GM21529 (cell line): ENCODE measurements at regions not wholly inside any gene's neighbourhood (a gene's known extent, or its start where the extent isn't known, plus 50 kb on each side); places are given as distances from the start of the nearest gene placed in this dataset.
"Not testable (repeated sequence)": the region's sequence is repeated elsewhere in the genome, so short reads cannot be mapped to it uniquely, and the experiment has no call there.

ENCODE experiments used
- ATAC-seq: cut with Tn5 transposase; IDR thresholded peaks from one replicate; pipeline ENCODE4 v1.9.1; 2021; ENCODE audit not compliant: unreplicated experiment

DNA sequence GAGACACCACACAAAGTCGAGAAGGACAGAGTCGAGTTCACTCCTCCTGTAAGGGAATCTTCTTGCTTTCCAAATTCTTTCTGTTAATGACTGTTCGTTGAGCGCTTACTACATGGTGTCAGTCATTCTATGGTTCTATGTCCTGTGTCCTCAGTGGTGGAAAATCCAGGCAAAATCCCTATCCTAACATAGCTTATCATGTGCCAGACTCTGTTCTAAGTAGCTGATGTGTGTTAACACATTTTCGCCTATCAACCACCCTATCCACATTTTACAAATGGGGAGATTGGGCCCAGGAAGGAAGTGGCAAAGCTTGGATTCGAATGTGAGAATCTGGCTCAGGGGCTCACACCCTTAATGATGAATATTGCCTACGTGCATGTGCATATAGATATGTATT lies 280.1 kb downstream of the GATA3 start:
- ATAC-seq = no peak

GRCh38 chr10:8336629-8337331 lies 282.3 kb downstream of the GATA3 start:
- no peak for ATAC-seq

GRCh38 chr10:8337332-8337651 lies 282.8 kb downstream of the GATA3 start:
- no peak for ATAC-seq

GRCh38 chr10:8338177-8338766 lies 283.8 kb downstream of the GATA3 start:
- no peak for ATAC-seq

GRCh38 chr10:8344756-8345155 lies 290.3 kb downstream of the GATA3 start:
- ATAC-seq = no peak

DNA sequence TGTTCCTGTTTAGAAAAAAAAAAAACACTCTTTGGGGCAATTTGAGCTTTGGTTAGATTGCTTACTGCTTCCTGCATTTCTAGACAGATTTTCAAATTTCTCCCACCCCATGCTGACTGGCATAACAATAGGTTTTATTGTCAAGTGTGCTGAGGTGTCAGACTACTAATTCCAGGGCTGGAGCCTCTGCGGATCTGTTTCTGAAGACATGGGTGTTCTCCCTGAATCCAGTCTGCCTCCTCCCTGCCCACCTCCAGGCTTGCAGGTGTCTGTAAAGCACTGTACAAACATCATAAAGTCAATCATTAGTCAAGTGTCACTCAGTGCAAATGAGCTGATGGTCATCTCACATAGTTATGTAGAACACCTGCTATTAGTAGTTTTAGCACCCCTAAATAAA lies 292.4 kb downstream of the GATA3 start:
- ATAC-seq = no peak

GRCh38 chr10:8347614-8348013 lies 293.1 kb downstream of the GATA3 start:
- ATAC-seq = not testable (repeated sequence)

DNA sequence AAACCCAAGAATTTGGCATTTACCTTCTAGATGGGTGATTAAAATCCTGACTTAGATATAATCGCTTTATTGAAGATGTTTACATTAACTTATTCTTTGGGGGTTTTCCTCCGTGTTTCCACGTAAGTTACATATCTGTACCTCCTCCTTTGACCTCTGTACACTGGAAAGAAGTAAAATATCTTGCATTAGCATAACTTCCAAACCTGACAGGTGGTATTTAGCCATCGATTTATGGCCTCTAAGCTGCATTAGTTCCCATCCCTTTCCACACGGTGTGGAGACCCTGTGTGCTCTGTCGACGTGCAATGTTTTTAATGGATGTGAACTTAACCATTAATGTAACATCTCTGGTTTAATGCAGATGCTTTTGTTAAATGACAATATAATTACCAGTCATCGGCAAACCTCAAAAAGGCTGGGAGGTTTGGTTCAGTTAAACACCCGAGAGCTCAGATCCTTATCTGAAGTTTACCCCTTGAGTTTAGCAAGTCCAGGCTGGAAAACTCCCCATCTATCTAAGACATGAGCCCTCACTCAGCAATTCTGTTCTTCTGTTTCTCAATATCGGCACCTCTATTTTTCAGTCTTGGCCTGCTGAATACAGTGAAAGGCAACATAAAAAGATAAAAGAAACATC lies 295.2 kb downstream of the GATA3 start:
- no peak for ATAC-seq

DNA sequence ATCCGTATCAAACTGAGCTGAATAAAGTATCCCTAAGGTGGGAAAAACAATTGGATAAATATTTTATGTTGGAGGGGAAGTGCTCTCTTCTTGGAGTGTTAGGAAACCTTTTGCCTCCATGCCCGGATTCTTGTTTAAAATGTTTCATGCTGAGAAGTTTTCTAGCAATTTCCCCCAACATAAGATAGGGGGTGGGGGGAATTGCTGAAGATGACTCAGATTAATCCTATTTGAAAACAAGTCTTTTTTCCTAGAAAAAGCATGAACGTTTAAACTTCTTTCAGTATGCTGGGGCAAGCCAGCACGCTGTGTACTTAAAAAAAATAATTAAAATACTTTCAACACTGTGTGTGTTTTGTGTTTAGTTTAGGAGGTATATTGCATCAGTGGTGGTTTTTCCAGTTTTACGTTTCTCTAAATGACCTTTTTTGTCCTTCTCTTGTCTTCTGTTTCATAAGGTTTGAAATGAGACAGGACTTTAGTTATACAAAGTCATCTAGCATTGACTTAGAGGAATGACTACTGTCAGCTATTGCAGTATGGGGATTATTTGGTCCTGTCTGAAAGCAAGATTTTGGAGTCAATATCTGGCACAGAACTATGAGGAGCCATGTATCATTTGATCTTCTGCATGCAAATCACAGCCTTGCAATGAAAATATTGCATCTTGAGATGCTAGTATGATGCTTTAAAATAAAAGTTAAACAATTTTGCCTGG lies 295.9 kb downstream of the GATA3 start:
- no peak for ATAC-seq

DNA sequence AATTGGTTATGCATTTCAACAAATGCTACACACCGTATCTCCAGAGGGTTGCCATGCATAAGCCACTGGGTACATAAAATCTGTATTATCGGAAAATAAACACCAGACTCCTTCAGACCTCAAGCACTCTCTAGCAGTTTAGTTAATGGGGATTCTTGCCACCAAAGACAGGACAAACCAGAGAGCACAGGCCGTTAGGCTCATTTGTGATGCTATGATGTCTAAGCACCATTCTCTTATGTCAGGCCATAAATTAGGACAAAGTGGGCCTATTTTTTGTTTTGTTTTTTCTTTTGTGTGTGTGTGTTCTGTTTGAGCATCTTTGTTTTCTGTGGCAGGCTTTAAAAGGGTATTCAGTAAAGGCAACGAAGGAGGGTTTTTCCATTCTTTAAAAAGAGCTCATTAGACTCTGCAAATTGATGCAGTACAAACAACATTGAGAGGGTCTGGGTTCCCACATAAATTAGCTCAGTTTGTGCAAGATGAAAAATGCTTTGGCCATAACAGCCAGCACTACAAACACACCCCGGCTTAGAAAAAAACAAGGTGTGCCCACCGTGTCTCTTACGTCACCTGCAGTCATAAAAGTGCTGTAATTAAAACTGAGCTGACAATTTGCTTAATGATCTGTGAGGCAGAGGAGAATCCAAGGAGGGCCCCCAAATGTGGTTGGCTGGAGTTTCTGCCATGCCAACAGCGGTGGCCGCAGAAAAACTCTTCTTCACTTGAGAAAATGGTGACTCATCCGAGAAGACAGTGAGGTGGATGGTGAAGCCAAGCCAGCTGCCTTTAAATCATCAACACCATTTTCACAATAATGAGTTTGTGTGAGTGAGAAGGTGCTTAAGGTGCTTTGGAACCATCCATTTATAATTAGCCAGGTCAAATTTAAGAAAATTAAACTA lies 297.9 kb downstream of the GATA3 start:
- no peak for ATAC-seq

- no peak for ATAC-seq
These were observed 301.8 kb downstream of the GATA3 start for GRCh38 chr10:8356283-8356682.

DNA sequence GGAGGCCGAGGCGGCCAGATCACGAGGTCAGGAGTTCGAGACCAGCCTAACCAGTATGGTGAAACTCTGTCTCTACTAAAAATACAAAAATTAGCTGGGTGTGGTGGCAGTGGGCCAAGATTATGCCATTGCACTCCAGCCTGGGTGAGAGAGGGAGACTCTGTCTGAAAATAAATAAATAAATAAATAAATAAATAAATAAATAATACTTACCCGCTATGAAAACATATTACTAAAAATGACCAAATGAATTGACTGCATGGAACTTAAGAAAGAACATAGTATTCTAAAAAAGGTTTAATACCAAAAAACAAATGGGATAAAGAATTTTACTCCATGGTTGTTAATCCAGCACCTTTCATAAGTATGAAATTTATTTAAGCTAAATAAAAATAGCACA lies 305.0 kb downstream of the GATA3 start:
- no peak for ATAC-seq

GRCh38 chr10:8360365-8360764 lies 305.9 kb downstream of the GATA3 start:
- no peak for ATAC-seq

DNA sequence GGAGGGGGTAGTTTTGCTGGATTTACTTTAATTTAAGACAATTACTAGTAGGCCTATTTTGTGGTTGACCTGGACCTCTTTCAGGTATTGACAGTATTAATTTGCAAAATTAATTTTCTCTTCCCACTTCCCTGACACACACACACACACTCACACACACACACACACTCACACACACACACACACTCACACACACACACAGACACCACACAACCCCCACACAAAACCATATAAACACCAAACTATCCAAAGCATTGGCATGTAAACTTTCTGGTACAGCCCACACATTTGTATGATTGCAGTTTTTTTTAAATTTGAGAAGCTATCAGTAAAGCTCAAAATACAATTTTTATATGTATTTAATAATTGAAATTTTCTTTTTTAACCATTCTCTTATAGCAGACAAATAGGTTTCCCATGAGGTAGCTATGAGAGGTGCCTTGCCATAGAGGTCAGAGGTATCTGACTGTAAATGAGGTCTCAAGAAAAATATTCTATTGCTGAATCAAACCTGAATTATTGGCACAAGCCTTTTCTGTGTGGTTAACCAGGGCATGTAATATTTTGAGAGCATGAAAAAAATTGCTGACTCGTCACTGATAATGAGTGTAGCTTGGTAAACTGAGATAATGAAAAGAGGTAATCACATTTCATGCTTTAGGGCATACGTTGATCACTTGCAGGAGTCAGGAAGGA lies 306.5 kb downstream of the GATA3 start:
- no peak for ATAC-seq

DNA sequence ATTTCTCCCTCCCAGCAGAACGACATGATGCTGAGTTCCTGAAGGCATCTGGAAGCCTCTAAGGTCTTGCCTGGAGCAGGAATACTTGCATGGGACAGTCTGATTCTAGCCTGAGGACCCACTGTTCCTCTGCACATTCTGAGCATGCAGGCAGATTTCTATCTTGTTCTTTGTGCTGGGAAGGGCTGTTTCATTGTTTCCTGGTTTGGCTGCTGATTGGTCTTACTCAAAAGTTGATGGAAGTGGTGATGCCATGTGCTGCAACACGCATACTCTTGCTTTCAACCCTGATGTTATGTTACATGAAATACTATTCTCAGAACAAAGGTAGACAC lies 307.0 kb downstream of the GATA3 start:
- ATAC-seq = no peak

DNA sequence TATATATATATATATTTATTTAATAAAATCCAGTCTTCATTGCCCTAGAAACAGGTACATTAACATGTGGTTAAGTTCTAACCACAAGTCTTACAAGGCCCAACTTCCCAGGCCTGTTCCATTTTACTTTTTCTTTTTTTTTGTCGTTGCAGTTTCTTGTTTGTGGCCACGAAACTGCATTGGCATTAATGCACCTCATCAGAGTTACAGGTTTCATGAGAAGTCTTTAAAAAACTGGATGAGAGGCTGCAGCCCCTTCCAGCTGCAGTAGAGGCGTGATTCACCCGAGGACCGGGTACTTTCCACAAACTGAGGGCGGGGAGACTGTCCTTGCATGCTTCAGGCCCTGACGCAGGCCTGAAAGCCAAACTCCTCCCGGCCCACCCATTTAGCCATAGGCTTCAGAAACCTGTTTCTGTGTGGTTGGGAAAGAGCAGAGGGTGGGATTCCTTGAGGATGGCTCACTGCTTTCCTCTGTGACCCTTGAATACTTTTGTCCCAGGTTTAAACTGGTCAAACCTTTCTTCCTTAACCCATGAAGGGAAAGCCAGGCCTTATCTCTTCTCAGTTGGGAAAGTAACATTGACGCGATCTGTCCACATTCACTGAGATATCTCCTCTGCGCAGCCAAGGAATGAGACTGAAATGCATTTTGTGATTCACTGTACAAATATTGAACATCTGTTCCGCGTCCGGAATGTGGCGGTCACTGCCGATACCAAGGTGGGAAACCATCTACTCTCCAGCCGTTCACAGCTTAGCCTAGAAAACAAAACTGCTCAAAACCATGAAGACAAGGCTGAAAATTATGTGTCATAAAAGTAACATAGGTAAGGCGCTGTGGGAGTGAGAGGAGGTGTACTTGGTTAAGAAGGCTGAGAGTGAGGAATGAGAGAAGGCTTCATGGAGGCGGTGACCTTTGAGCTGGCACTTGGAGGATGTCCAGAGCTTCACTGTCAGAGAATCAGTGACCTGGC lies 311.7 kb downstream of the GATA3 start:
- no peak for ATAC-seq

DNA sequence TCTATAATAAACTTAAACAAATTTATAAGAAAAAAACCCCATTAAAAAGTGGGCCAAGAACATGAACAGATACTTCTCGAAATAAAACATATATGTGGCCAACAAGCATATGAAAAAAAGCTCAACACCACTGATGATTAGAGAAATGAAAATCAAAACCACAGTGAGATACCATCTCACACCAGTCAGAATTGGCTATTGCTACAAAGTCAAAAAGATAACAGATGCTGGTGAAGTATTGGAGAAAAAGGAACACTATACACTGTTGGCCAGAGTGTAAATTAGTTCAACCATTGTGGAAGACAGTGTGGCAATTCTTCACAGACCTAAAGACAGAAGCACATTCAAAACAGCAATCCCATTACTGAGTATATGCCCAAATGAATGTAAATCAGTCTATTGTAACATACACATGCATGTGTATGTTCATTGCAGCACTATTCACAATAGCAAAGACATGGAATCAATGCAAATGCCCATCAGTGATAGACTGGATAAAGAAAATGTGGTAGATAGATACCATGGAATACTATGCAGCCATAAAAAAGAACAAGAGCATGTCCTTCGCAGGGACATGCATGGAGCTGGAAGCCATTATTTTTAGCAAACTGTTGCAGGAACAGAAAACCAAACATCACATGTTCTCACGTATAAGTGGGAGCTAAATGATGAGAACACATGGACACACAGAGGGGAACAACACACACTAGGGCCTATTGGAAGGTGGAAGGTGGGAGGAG lies 313.4 kb downstream of the GATA3 start:
- ATAC-seq = not testable (repeated sequence)

- peak; percentile 73 for ATAC-seq
These were observed 315.2 kb downstream of the GATA3 start for GRCh38 chr10:8369666-8370065.

GRCh38 chr10:8374334-8374733 lies 319.8 kb downstream of the GATA3 start:
- no peak for ATAC-seq
